ENCODE measurements at regions not wholly inside any gene's neighbourhood (a gene's known extent, or its start where the extent isn't known, plus 50 kb on each side); places are given as distances from the start of the nearest gene placed in this dataset.

- no peak for DNase-seq
Observed at GRCh38 chr5:30846171-30846570, 347.3 kb upstream of the CDH6 start.

DNA sequence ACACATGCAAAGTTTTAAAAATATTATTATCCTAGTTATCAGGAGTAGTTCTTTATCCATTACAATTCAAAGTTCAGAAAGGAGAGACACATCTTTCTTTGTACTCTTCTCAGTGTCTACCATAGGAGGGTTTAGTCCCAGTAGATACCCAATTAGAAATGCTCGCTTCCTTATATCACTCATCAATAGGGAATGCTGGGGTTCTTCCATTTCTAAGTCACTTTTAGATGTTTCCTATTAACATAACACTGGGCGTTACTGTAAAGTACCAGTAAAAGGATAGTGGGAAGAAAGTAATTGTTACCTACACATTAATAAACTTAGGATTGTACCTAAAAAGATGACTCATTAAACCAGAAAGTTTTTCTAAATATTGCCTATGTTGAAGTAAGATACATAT is 348.3 kb upstream of the CDH6 start:
- DNase-seq: no peak

GRCh38 chr5:30843541-30843940 is 349.9 kb upstream of the CDH6 start:
- no peak for DNase-seq

- DNase-seq: no peak
Observed at GRCh38 chr5:30839956-30840355, 353.5 kb upstream of the CDH6 start.

DNA sequence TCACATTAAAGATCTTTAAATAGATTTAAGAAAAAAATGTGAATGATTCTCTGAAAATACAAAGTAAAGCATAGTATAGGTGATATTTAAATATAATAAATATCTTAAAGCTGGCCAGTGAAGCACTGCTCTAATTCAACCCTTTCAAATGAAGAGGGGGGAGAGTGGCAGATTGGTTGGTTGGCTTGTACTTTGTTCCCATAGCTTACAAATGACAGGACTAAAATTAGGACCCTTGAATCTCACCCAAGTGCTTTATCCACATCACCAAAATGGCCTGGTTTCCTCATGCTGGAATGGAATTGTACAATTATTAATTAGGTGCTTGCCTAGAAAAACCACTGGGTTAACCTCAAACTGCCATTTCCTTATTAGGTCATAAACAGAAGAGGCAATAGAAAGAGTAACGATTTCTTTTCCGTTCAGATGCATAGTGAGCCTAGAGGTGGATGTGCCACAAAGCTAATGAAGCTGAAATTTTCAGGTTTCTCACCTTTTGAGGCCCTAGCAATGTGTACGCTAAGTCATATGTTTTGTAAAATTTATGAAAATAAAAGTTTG is 354.5 kb upstream of the CDH6 start:
- no peak for DNase-seq

DNA sequence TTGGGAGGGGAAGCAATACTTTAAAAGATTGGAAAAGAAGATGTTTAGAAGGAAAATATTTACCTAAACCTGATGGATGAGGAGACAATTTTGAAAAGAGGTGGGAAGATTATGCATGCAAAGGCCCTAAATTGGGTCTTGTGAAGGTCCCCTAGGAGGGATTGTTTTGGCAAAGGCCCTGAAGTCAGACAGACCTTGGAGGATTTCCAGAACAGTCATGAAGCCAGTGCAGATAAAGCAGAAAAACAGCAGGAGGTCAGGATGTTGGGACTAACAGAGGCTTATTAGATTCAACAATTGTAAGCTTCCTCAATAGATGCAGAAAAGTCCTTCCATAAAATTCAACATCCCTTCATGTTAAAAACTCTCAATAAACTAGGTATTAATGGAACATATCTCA is 361.0 kb upstream of the CDH6 start:
- DNase-seq: no peak

DNA sequence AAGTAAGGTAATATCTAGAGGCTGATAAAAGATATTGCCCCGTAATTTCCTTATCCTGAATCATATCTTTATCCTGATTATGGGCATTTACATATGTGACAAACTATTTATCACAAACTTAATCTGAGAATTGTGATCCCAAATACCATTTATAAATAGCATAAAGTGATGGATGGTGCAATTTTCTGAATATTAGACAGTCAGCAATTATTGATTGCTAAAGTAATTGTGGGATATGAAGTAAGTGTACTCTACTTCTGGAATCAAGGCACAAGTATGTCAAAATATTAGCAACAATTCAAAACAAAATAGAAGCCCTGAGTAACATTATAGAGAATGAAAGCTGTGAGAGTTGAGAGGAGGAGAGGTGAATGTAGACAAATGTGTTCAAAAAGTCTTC is 361.9 kb upstream of the CDH6 start:
- no peak for DNase-seq

DNA sequence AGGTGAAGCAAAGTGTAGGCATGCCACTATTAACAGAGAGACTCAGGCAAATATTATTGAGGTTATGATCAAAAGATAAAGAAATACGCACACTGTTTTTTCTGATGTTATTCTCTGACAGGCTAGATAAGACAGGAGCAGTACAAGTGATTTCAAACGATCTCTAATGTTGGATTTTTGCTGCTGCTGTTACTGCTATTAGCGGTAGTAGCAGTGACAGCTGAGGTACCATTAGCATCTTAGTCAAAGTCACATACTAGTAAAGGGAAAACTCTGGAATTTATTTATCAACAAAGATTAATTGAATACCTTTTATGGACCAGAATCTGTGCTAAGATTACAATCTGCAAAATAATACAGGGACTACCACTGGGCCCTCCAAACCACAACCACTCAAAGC is 362.4 kb upstream of the CDH6 start:
- no peak for DNase-seq

GRCh38 chr5:30811298-30811697 is 382.2 kb upstream of the CDH6 start:
- DNase-seq: no peak

GRCh38 chr5:30809933-30810332 is 383.6 kb upstream of the CDH6 start:
- DNase-seq: no peak

- peak in 2 of 3 donors; percentile 17 to 30 for DNase-seq
Observed at GRCh38 chr5:30808996-30809395, 384.5 kb upstream of the CDH6 start.

- DNase-seq: peak in 1 of 3 donors; percentile 7
Observed at GRCh38 chr5:30804739-30805505, 388.6 kb upstream of the CDH6 start.

DNA sequence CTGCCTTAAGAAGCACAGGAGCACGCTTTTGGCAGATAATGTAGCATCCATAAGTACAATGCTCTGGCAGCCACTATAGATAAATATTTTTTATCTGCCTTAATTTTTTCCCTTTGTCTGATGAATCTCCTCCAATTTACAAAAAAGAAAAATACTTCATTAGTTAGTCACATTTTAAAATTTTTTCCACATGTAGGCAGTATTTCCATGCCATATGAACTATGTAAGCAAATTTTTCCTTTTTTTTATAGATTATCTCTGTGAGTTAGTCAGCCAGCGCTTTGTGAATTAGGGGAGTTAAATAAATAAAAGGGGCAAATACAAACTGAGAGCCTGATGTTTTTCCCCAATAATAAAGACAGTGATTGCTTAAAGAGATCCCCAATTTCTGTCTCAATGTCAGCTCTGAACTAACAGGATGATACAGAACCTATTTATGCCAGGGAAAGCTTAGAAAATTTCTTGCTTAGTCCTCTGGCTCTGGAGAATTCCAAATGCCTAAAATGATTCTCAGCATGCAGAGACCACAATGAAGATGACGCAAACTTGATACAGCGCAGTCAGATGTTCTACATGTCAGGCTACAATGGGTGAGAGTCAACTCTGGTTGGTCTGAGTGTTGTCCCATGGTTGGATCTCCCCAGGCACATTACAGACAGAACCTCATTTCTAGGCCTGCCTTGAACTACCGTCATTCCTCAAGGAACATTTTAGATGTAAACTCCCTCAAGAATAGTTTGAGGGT is 390.4 kb upstream of the CDH6 start:
- peak in 2 of 3 donors; percentile 0 to 3 for DNase-seq

- DNase-seq: peak in 2 of 3 donors; percentile 13 to 17
Observed at GRCh38 chr5:30781643-30782042, 411.8 kb upstream of the CDH6 start.

DNA sequence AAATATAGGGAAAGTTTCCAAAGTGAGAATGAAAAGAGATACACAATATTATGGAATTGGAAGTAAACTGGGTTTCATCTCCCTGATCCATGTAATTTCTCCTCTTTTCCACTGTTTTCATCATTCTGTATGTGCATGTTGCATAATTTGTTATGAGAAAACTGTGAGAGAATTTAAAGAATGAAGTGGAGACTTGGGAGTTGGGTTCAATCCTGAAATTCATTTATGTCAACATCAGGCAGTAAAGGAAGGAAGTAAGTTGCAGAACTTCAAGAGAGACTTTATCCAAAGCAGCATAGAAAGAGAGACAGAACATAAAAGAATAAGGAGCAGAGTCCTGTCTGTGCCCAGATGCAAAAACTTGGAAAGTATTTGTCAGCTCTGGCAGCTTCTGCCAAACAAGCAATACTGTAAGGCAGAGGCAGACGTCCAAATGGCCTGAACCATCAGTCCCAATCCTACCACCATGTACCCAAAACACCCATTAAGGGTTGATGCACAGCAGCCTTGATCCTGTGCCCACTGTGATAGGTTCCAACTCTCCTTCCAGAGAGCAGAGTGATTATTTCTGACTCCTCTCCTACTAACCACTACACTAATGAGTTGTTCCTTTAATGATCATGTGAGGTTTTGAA is 425.3 kb upstream of the CDH6 start:
- DNase-seq: no peak

- no peak for DNase-seq
Observed at GRCh38 chr5:30765706-30766105, 427.8 kb upstream of the CDH6 start.

GRCh38 chr5:30765227-30765626 is 428.3 kb upstream of the CDH6 start:
- DNase-seq: no peak

DNA sequence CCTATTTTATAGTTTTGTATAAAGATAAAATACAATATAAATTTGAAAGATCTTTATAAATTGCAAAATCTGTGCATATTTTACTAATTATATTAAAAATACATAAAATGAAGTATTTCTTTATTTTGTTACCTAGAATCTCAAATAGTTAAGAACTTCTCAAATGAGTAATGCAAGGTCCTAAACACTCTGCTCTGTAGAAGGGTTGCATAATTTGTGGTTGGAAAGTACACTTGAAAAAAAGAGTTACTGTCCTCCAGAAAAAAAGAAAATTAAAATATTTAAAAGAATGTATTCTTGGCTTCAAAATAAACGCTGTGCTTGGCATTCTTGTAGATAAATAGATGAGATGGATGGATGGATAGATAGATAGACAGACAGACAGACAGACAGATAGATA is 428.8 kb upstream of the CDH6 start:
- no peak for DNase-seq

- no peak for DNase-seq
Observed at GRCh38 chr5:30759731-30760130, 433.8 kb upstream of the CDH6 start.

- no peak for DNase-seq
Observed at GRCh38 chr5:30752015-30752414, 441.5 kb upstream of the CDH6 start.

DNA sequence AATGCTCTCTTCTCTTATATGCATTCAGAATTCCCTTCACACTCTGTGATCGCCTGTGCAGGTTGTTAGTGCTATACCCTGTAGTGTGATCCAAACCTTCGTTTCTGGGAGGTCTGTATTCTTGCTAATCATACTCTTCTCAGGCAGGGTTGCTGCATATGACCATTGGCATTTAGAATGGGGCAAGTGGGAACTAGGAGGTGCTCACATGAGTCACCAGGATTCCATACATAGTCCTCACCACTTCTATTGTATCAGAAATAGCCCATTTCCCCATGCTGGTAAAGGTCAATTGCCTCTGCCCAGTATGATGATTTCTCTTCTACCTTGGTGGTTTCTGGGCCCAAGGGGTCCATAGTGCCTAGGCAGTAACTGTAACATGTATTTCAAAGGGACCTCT is 443.5 kb upstream of the CDH6 start:
- no peak for DNase-seq

DNA sequence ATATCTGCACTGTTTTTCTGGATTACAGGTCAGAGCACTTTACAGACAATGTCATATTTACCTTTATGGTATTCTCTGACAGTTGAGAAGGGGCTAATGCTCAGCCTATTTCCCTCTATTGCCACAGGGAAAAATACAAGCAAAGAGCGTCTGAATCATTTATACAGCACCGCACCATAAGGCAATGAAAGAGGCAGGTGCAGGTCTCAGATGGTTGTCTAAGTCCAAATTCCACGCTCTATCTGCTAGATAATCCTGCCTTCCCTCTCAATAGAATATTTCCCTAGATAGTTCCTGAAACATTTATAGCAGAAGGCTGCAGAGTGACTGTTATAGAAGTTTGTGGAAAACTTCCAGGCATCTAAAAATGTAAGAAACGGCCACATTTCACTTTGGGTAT is 446.1 kb upstream of the CDH6 start:
- DNase-seq: no peak

- no peak for DNase-seq
Observed at GRCh38 chr5:30736669-30737068, 456.8 kb upstream of the CDH6 start.

Data from muscle of back (tissue), 3 donors.